PC-9 (cell line): ENCODE measurements at regions not wholly inside any gene's neighbourhood (a gene's known extent, or its start where the extent isn't known, plus 50 kb on each side); places are given as distances from the start of the nearest gene placed in this dataset.

ENCODE experiments used
- BruUV-seq: library from RNA; stranded (reverse); fragments of 400-500 nt; replicated peaks from 2 replicates; lab custom pipeline; 2021; lab: Mats Ljungman, UMichigan
- CTCF ChIA-PET: fragments of 300-600 bp; sonication (Branson Sonifier 250); formaldehyde crosslinking; loops from one replicate; lab custom pipeline; 2022; ENCODE audit warnings: antibody characterized with exemption; lab: Charles Lee
- POLR2A ChIA-PET: fragments of 300-600 bp; sonication (Branson Sonifier 250); formaldehyde crosslinking; loops from one replicate; lab custom pipeline; 2022; ENCODE audit warnings: antibody characterized with exemption; ENCODE audit not compliant: unreplicated experiment; lab: Charles Lee
- DNase-seq, 2 experiments: peaks; one replicate each; pipeline versions ENCODE4 v3.0.0 to v3.0.0-alpha.2; 2015 to 2022; ENCODE audit warnings: mixed read lengths in 1 of 2
- H2AFZ ChIP-seq: fragments of 200-600 bp; sonication (generic); 2 replicates; pipeline ENCODE4 v1.8.1; 2017; ENCODE audit warnings: antibody characterized with exemption
- H3F3A ChIP-seq: fragments of 200-600 bp; sonication (generic); 2 replicates; pipeline ENCODE4 v1.8.1; 2017; ENCODE audit warnings: antibody characterized with exemption, mild to moderate bottlenecking, low read depth; ENCODE audit not compliant: insufficient read depth
- H3K27ac ChIP-seq: fragments of 200-600 bp; sonication (generic); 2 replicates; pipeline ENCODE4 v1.6.1; 2016; ENCODE audit warnings: mixed run types
- H3K27me3 ChIP-seq: fragments of 200-600 bp; sonication (generic); 2 replicates; pipeline ENCODE4 v1.6.1; 2016; ENCODE audit warnings: low read depth, mixed run types; ENCODE audit not compliant: insufficient read depth
- H3K36me3 ChIP-seq: fragments of 200-600 bp; sonication (generic); 2 replicates; pipeline ENCODE4 v1.6.1; 2016; ENCODE audit warnings: low read depth, mixed run types
- H3K4me1 ChIP-seq: fragments of 200-600 bp; sonication (generic); replicated peaks from 2 replicates; pipeline ENCODE4 v1.6.1; 2016; ENCODE audit warnings: mixed run types; ENCODE audit not compliant: insufficient read depth
- H3K4me2 ChIP-seq: fragments of 200-600 bp; sonication (generic); 2 replicates; pipeline ENCODE4 v1.6.1; 2017; ENCODE audit warnings: mixed run types
- H3K4me3 ChIP-seq: fragments of 200-600 bp; sonication (generic); 2 replicates; pipeline ENCODE4 v1.6.1; 2016; ENCODE audit warnings: mixed run types
- H3K79me2 ChIP-seq: fragments of 200-600 bp; sonication (generic); 2 replicates; pipeline ENCODE4 v1.6.1; 2017; ENCODE audit warnings: low read depth, mixed run types
- H3K9me2 ChIP-seq: fragments of 200-600 bp; sonication (generic); 2 replicates; pipeline ENCODE4 v1.8.1; 2017; ENCODE audit warnings: mild to moderate bottlenecking; ENCODE audit not compliant: insufficient read depth
- H3K9me3 ChIP-seq: fragments of 200-600 bp; sonication (generic); 2 replicates; pipeline ENCODE4 v1.8.1; 2016; ENCODE audit warnings: low read depth; ENCODE audit not compliant: insufficient read depth
- H4K20me1 ChIP-seq: fragments of 200-600 bp; sonication (generic); 2 replicates; pipeline ENCODE4 v1.8.1; 2017; ENCODE audit not compliant: insufficient read depth
- CTCF ChIP-seq: fragments of 200-600 bp; sonication (generic); conservative IDR thresholded peaks from 2 replicates; pipeline ENCODE4 v1.6.1; 2017; ENCODE audit warnings: mixed run types, antibody characterized with exemption, mild to moderate bottlenecking, moderate library complexity
- EZH2 ChIP-seq: fragments of 200-600 bp; sonication (generic); IDR thresholded peaks from 2 replicates; pipeline ENCODE4 v1.8.0; 2017; ENCODE audit warnings: antibody characterized with exemption, low read depth
- intact Hi-C: fragments of 100-400 bp; cut with micrococcal nuclease; formaldehyde crosslinking; loops from one replicate; pipeline ENCODE4 v1.10.0; 2022; ENCODE audit not compliant: unreplicated experiment

GRCh38 chr1:90513956-90514355, 203.1 kb downstream of the BARHL2 start:
- BruUV-seq: no TSS peak
- H3K79me2 ChIP-seq: no peaks in the 10 kb centered on the region
- no peaks in the 10 kb centered on the region for H3K36me3 ChIP-seq
- no peak overlapping the region for H3K4me2 ChIP-seq
- no peaks in the 10 kb centered on the region for H3K27me3 ChIP-seq
- DNase-seq: no peak
- H3K4me3 ChIP-seq: no peak overlapping the region
- H3K27ac ChIP-seq: no peak overlapping the region
- H3K4me1 ChIP-seq: no peaks in the 10 kb centered on the region
- H3K9me3 ChIP-seq: no peaks in the 10 kb centered on the region
- no peaks in the 10 kb centered on the region for H4K20me1 ChIP-seq
- ChIA-PET POLR2A (no interaction called here), CTCF (no interaction called here)
- H2AFZ ChIP-seq: no peak overlapping the region
- H3F3A ChIP-seq: no peaks in the 10 kb centered on the region
- H3K9me2 ChIP-seq: no peaks in the 10 kb centered on the region
- TF ChIP-seq EZH2 (no peak), CTCF (no peak)
- intact Hi-C loops: no loop called here

GRCh38 chr1:90512441-90512840, 204.7 kb downstream of the BARHL2 start:
- H2AFZ ChIP-seq: no peak overlapping the region
- H4K20me1 ChIP-seq: no peaks in the 10 kb centered on the region
- no TSS peak for BruUV-seq
- H3K27me3 ChIP-seq: no peaks in the 10 kb centered on the region
- ChIA-PET POLR2A (no interaction called here), CTCF (no interaction called here)
- H3F3A ChIP-seq: no peaks in the 10 kb centered on the region
- no peaks in the 10 kb centered on the region for H3K79me2 ChIP-seq
- no peaks in the 10 kb centered on the region for H3K9me2 ChIP-seq
- no peaks in the 10 kb centered on the region for H3K36me3 ChIP-seq
- H3K27ac ChIP-seq: no peak overlapping the region
- DNase-seq: no peak
- H3K4me3 ChIP-seq: no peak overlapping the region
- TF ChIP-seq EZH2 (no peak), CTCF (no peak)
- intact Hi-C loops: no loop called here
- H3K4me2 ChIP-seq: no peak overlapping the region
- H3K9me3 ChIP-seq: no peaks in the 10 kb centered on the region
- no peaks in the 10 kb centered on the region for H3K4me1 ChIP-seq

GRCh38 chr1:90510143-90510542, 207.0 kb downstream of the BARHL2 start:
- H3K79me2 ChIP-seq: no peaks in the 10 kb centered on the region
- H3K4me3 ChIP-seq: no peak overlapping the region
- no peaks in the 10 kb centered on the region for H3K27me3 ChIP-seq
- ChIA-PET POLR2A (no interaction called here), CTCF (no interaction called here)
- intact Hi-C loops: no loop called here
- TF ChIP-seq CTCF (no peak), EZH2 (no peak)
- H2AFZ ChIP-seq: no peak overlapping the region
- no peak for DNase-seq
- H3K4me1 ChIP-seq: no peaks in the 10 kb centered on the region
- no peaks in the 10 kb centered on the region for H3K9me3 ChIP-seq
- H3F3A ChIP-seq: no peaks in the 10 kb centered on the region
- H3K27ac ChIP-seq: no peak overlapping the region
- no TSS peak for BruUV-seq
- H3K9me2 ChIP-seq: no peaks in the 10 kb centered on the region
- H4K20me1 ChIP-seq: no peaks in the 10 kb centered on the region
- no peak overlapping the region for H3K4me2 ChIP-seq
- no peaks in the 10 kb centered on the region for H3K36me3 ChIP-seq
